Liver (tissue), 8 donors: ENCODE measurements at regions not wholly inside any gene's neighbourhood (a gene's known extent, or its start where the extent isn't known, plus 50 kb on each side); places are given as distances from the start of the nearest gene placed in this dataset.

Source experiments
- DNase-seq: peaks from one replicate; pipeline ENCODE4 v3.0.0-alpha.2; 2017; ENCODE audit warnings: low spot score
- H3K27ac ChIP-seq, 2 donors: one replicate each; pipeline ENCODE4 v1.7.0; 2013; ENCODE audit warnings: inconsistent platforms in 2 of 2, low read length in 2 of 2, control low read depth in 1 of 2, low read depth in 1 of 2, mild to moderate bottlenecking in 1 of 2
- H3K27me3 ChIP-seq, 4 donors: one replicate each; pipeline versions ENCODE4 v1.6.1 to v1.7.0; 2013; ENCODE audit warnings: low read length in 3 of 4, inconsistent platforms in 1 of 4, mild to moderate bottlenecking in 1 of 4, moderate library complexity in 1 of 4; ENCODE audit not compliant: control insufficient read depth in 4 of 4, insufficient read depth in 4 of 4
- H3K36me3 ChIP-seq, 4 donors: one replicate each; pipeline versions ENCODE4 v1.6.1 to v1.7.0; 2013; ENCODE audit warnings: low read length in 3 of 4, mild to moderate bottlenecking in 3 of 4, low read depth in 1 of 4, moderate library complexity in 1 of 4; ENCODE audit not compliant: control insufficient read depth in 4 of 4, insufficient read depth in 3 of 4
- H3K4me1 ChIP-seq, 4 donors: one replicate each; pipeline versions ENCODE4 v1.6.1 to v1.7.0; 2013; ENCODE audit warnings: low read length in 3 of 4, mild to moderate bottlenecking in 3 of 4, moderate library complexity in 1 of 4; ENCODE audit not compliant: control insufficient read depth in 4 of 4, insufficient read depth in 4 of 4
- H3K4me3 ChIP-seq, 3 donors: one replicate each; pipeline versions ENCODE4 v1.6.1 to v1.7.0; 2013; ENCODE audit warnings: low read length in 3 of 3, control low read depth in 1 of 3, low read depth in 1 of 3, mild to moderate bottlenecking in 1 of 3
- H3K9ac ChIP-seq, 2 donors: one replicate each; pipeline ENCODE4 v1.7.0; 2013; ENCODE audit warnings: low read length in 2 of 2, mild to moderate bottlenecking in 2 of 2, moderate library complexity in 2 of 2, control low read depth in 1 of 2, low read depth in 1 of 2
- H3K9me3 ChIP-seq, 4 donors: one replicate each; pipeline versions ENCODE4 v1.6.1 to v1.7.0; 2013; ENCODE audit warnings: low read length in 3 of 4; ENCODE audit not compliant: control insufficient read depth in 4 of 4
- FOXA1 ChIP-seq: IDR thresholded peaks from 2 replicates; pipeline ENCODE4 v1.6.1; 2016; ENCODE audit warnings: antibody characterized with exemption
- FOXA2 ChIP-seq: IDR thresholded peaks from 2 replicates; pipeline ENCODE4 v1.6.1; 2016; ENCODE audit warnings: antibody characterized with exemption
- GABPA ChIP-seq, 2 donors: IDR thresholded peaks in 1 of 2; conservative IDR thresholded peaks in 1 of 2; 2 replicates each; pipeline ENCODE4 v1.6.1; 2016; ENCODE audit warnings: antibody characterized with exemption in 2 of 2, mild to moderate bottlenecking in 1 of 2, moderate library complexity in 1 of 2
- HNF4A ChIP-seq, 2 donors: conservative IDR thresholded peaks; 2 replicates each; pipeline ENCODE4 v1.6.1; 2016; ENCODE audit warnings: antibody characterized with exemption in 2 of 2, mild to moderate bottlenecking in 2 of 2
- HNF4G ChIP-seq: IDR thresholded peaks from 2 replicates; pipeline ENCODE4 v1.6.1; 2016; ENCODE audit warnings: antibody characterized with exemption
- JUND ChIP-seq, 2 donors: IDR thresholded peaks; 2 replicates each; pipeline ENCODE4 v1.6.1; 2016; ENCODE audit warnings: antibody characterized with exemption in 2 of 2
- NR2F2 ChIP-seq: IDR thresholded peaks from 2 replicates; pipeline ENCODE4 v1.6.1; 2016; ENCODE audit warnings: antibody characterized with exemption
- RAD21 ChIP-seq, 2 donors: IDR thresholded peaks; 2 replicates each; pipeline ENCODE4 v1.6.1; 2016; ENCODE audit warnings: antibody characterized with exemption in 2 of 2, mild to moderate bottlenecking in 2 of 2
- REST ChIP-seq: IDR thresholded peaks from 2 replicates; pipeline ENCODE4 v1.6.1; 2016; ENCODE audit warnings: antibody characterized with exemption, mild to moderate bottlenecking
- RXRA ChIP-seq, 2 donors: IDR thresholded peaks; 2 replicates each; pipeline ENCODE4 v1.6.1; 2017 to 2018; ENCODE audit warnings: antibody characterized with exemption in 2 of 2, mild to moderate bottlenecking in 1 of 2
- SP1 ChIP-seq: IDR thresholded peaks from 2 replicates; pipeline ENCODE4 v1.6.1; 2018; ENCODE audit warnings: antibody characterized with exemption, mild to moderate bottlenecking
- TAF1 ChIP-seq: conservative IDR thresholded peaks from 2 replicates; pipeline ENCODE4 v1.6.1; 2016; ENCODE audit warnings: antibody characterized with exemption, mild to moderate bottlenecking
- YY1 ChIP-seq: IDR thresholded peaks from 2 replicates; pipeline ENCODE4 v1.6.1; 2016; ENCODE audit warnings: antibody characterized with exemption, mild to moderate bottlenecking
- WGBS: extraction: QIAGEN DNeasy Blood & Tissue Kit; methylation state at CpG from one replicate; pipeline ENCODE4 v1.1.7; 2013; 5-methylcytosine and 5-hydroxymethylcytosine counted together
- TF ChIP-seq, protein P1 (sequence below): IDR thresholded peaks from 2 replicates; pipeline ENCODE4 v1.6.1; 2016; ENCODE audit warnings: antibody characterized with exemption
- TF ChIP-seq, protein P2 (sequence below): IDR thresholded peaks from 2 replicates; pipeline ENCODE4 v1.6.1; 2016; ENCODE audit warnings: antibody characterized with exemption
- TF ChIP-seq, protein P3 (sequence below): fragments of 150-350 bp; IDR thresholded peaks from 2 replicates; pipeline ENCODE4 v1.5.1; 2017; ENCODE audit warnings: improper control_type of control experiment, low read depth, low read length; ENCODE audit not compliant: missing input control
- donor health status: healthy.
- donor health status: healthy.
- donor health status: healthy.
- donor health status: healthy.
- donor health status: healthy.

DNA sequence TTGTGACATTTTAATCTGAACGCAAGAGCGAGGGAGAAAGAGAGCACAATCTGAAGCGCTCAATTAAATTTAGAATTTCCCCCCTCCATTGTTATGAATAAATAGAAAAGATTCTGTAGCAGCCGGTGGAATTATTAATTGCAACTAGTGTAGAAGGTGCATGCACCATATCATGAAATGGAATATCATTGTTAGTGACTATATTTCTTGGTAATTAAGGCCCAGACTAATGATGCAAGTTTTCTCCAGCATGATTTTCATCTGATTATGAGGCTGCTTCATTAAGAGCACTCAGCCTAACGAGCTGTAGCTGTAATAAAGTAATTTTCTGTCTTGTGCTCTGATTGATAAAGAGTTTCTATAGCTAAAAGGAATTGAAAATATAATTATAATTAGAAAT, 432.2 kb upstream of the SPRED2 start:
- Histone ChIP-seq H3K9ac (no peak overlapping the region), H3K27me3 (peaks cover 0 to 3% (median 0%) of the 10 kb centered on the region in 4 donors), H3K27ac (no peak overlapping the region), H3K4me1 (no peaks in the 10 kb centered on the region), H3K36me3 (no peaks in the 10 kb centered on the region), H3K4me3 (no peak overlapping the region), H3K9me3 (no peaks in the 10 kb centered on the region)
- DNase-seq: no peak
- TF ChIP-seq TAF1: no peak
- TF ChIP-seq RAD21 (IDR thresholded peaks at IDR 0.05): no peak
- no peak for TF ChIP-seq SP1
- no peak for TF ChIP-seq YY1
- TF ChIP-seq GABPA (IDR thresholded peaks at IDR 0.05 in 1 of 2, conservative IDR thresholded peaks at IDR 0.05 in 1 of 2): no peak
- TF ChIP-seq, protein P1, sequence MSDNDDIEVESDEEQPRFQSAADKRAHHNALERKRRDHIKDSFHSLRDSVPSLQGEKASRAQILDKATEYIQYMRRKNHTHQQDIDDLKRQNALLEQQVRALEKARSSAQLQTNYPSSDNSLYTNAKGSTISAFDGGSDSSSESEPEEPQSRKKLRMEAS: no peak
- WGBS: 93% methylated on average over 5 of the region's 5 CpGs

- no peaks in the 10 kb centered on the region for H3K9me3 ChIP-seq
- no peak overlapping the region for H3K27ac ChIP-seq
- H3K4me1 ChIP-seq: no peaks in the 10 kb centered on the region
- DNase-seq: no peak
- no peak overlapping the region for H3K4me3 ChIP-seq
- no peak overlapping the region for H3K9ac ChIP-seq
- no peaks in the 10 kb centered on the region for H3K36me3 ChIP-seq
- peaks cover 0 to 3% (median 0%) of the 10 kb centered on the region in 4 donors for H3K27me3 ChIP-seq
- TF ChIP-seq JUND (IDR thresholded peaks at IDR 0.05) (peak in 1 of 2 donors; percentile 52), GABPA (IDR thresholded peaks at IDR 0.05 in 1 of 2, conservative IDR thresholded peaks at IDR 0.05 in 1 of 2) (peak in 1 of 2 donors; percentile 53), HNF4G (peak; percentile 73), SP1 (peak; percentile 41), TAF1 (no peak), HNF4A (conservative IDR thresholded peaks at IDR 0.05) (peak; percentile 88 to 96), RAD21 (IDR thresholded peaks at IDR 0.05) (peak in 1 of 2 donors; percentile 10), FOXA1 (no peak), REST (no peak), NR2F2 (peak; percentile 32), FOXA2 (no peak), RXRA (IDR thresholded peaks at IDR 0.05) (peak; percentile 80 to 83)
- TF ChIP-seq, protein P2, sequence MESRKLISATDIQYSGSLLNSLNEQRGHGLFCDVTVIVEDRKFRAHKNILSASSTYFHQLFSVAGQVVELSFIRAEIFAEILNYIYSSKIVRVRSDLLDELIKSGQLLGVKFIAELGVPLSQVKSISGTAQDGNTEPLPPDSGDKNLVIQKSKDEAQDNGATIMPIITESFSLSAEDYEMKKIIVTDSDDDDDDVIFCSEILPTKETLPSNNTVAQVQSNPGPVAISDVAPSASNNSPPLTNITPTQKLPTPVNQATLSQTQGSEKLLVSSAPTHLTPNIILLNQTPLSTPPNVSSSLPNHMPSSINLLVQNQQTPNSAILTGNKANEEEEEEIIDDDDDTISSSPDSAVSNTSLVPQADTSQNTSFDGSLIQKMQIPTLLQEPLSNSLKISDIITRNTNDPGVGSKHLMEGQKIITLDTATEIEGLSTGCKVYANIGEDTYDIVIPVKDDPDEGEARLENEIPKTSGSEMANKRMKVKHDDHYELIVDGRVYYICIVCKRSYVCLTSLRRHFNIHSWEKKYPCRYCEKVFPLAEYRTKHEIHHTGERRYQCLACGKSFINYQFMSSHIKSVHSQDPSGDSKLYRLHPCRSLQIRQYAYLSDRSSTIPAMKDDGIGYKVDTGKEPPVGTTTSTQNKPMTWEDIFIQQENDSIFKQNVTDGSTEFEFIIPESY: no peak
- TF ChIP-seq, protein P1: no peak
- TF ChIP-seq, protein P3, sequence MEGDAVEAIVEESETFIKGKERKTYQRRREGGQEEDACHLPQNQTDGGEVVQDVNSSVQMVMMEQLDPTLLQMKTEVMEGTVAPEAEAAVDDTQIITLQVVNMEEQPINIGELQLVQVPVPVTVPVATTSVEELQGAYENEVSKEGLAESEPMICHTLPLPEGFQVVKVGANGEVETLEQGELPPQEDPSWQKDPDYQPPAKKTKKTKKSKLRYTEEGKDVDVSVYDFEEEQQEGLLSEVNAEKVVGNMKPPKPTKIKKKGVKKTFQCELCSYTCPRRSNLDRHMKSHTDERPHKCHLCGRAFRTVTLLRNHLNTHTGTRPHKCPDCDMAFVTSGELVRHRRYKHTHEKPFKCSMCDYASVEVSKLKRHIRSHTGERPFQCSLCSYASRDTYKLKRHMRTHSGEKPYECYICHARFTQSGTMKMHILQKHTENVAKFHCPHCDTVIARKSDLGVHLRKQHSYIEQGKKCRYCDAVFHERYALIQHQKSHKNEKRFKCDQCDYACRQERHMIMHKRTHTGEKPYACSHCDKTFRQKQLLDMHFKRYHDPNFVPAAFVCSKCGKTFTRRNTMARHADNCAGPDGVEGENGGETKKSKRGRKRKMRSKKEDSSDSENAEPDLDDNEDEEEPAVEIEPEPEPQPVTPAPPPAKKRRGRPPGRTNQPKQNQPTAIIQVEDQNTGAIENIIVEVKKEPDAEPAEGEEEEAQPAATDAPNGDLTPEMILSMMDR: no peak
Observed at GRCh38 chr2:65863713-65864112, 431.3 kb upstream of the SPRED2 start.
